DND-41 (cell line): ENCODE measurements at regions not wholly inside any gene's neighbourhood (a gene's known extent, or its start where the extent isn't known, plus 50 kb on each side); places are given as distances from the start of the nearest gene placed in this dataset.

ENCODE experiments used
- EZH2 ChIP-seq: IDR thresholded peaks from 3 replicates; pipeline ENCODE4 v1.6.1; 2012; ENCODE audit warnings: borderline replicate concordance, low read depth, mild to moderate bottlenecking, moderate library complexity, low read length, inconsistent platforms; ENCODE audit not compliant: severe bottlenecking
- TF ChIP-seq, protein P1 (sequence below): IDR thresholded peaks from 2 replicates; pipeline ENCODE4 v1.5.1; 2012; ENCODE audit warnings: borderline replicate concordance, low read length, moderate library complexity, mild to moderate bottlenecking; ENCODE audit not compliant: poor library complexity, severe bottlenecking; ENCODE audit errors: extremely low read depth

DNA sequence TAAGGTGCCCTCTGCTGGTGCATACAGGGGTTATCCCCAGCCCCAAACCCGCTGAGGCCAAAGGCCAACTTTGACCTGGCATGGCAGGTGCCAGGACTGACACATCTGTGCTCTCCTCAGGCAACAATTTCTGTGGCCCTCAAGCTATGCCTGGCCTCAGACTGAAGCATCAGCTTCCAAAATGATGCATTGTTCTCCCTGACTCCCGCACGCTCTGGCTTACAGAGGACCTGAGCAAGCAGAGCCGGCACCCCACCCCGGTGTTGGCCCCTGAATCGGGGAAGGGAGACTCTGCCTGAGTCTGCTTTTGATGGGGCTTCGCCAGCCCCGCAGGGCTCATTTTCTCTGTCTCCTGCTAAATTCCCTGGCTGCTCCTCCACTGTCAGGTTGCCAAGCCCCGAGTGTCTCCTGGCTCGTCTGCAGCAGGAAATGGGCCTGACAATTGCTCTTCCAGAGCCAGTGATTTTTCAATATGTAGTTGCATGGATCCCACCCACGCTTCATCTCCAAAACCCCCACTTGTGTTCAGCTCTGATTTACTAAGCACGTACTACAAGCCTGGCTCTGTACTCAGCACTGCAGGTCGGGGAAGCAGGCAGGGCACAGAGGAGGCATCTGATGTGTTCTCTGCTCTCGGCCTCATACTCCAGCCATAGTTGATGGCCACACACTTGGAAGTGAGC lies 126.1 kb downstream of the SLC38A6 start:
- TF ChIP-seq, protein P1, sequence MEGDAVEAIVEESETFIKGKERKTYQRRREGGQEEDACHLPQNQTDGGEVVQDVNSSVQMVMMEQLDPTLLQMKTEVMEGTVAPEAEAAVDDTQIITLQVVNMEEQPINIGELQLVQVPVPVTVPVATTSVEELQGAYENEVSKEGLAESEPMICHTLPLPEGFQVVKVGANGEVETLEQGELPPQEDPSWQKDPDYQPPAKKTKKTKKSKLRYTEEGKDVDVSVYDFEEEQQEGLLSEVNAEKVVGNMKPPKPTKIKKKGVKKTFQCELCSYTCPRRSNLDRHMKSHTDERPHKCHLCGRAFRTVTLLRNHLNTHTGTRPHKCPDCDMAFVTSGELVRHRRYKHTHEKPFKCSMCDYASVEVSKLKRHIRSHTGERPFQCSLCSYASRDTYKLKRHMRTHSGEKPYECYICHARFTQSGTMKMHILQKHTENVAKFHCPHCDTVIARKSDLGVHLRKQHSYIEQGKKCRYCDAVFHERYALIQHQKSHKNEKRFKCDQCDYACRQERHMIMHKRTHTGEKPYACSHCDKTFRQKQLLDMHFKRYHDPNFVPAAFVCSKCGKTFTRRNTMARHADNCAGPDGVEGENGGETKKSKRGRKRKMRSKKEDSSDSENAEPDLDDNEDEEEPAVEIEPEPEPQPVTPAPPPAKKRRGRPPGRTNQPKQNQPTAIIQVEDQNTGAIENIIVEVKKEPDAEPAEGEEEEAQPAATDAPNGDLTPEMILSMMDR: peak; percentile 44
- no peak for TF ChIP-seq EZH2
